ENCODE measurements at regions not wholly inside any gene's neighbourhood (a gene's known extent, or its start where the extent isn't known, plus 50 kb on each side); places are given as distances from the start of the nearest gene placed in this dataset.

- no peak for TF ChIP-seq CTCF (IDR thresholded peaks at IDR 0.05; ENCODE audit: low read depth, low read length)
- H3K4me3 ChIP-seq (ENCODE audit: low read depth, low read length): no peak overlapping the region
Observed at GRCh38 chr2:167438206-167438605, 549.9 kb downstream of the XIRP2 start.

GRCh38 chr2:167431949-167432348, 543.7 kb downstream of the XIRP2 start:
- H3K4me3 ChIP-seq (ENCODE audit: low read depth, low read length): no peak overlapping the region
- TF ChIP-seq CTCF (IDR thresholded peaks at IDR 0.05; ENCODE audit: low read depth, low read length): no peak

- no peak overlapping the region for H3K4me3 ChIP-seq (ENCODE audit: low read depth, low read length)
- TF ChIP-seq CTCF (IDR thresholded peaks at IDR 0.05; ENCODE audit: low read depth, low read length): no peak
Observed at GRCh38 chr2:167430447-167430846, 542.2 kb downstream of the XIRP2 start.

- no peak overlapping the region for H3K4me3 ChIP-seq (ENCODE audit: low read depth, low read length)
- no peak for TF ChIP-seq CTCF (IDR thresholded peaks at IDR 0.05; ENCODE audit: low read depth, low read length)
Observed at GRCh38 chr2:167424803-167425755, 536.8 kb downstream of the XIRP2 start.

- no peak overlapping the region for H3K4me3 ChIP-seq (ENCODE audit: low read depth, low read length)
- no peak for TF ChIP-seq CTCF (IDR thresholded peaks at IDR 0.05; ENCODE audit: low read depth, low read length)
Observed at GRCh38 chr2:167424221-167424620, 535.9 kb downstream of the XIRP2 start.

GRCh38 chr2:167423731-167424130, 535.5 kb downstream of the XIRP2 start:
- TF ChIP-seq CTCF (IDR thresholded peaks at IDR 0.05; ENCODE audit: low read depth, low read length): no peak
- H3K4me3 ChIP-seq (ENCODE audit: low read depth, low read length): no peak overlapping the region

- no peak for TF ChIP-seq CTCF (IDR thresholded peaks at IDR 0.05; ENCODE audit: low read depth, low read length)
- no peak overlapping the region for H3K4me3 ChIP-seq (ENCODE audit: low read depth, low read length)
Observed at GRCh38 chr2:167420211-167420610, 531.9 kb downstream of the XIRP2 start.

Data from WI38 (cell line).